Mesenteric fat pad (tissue), 1 donor: ENCODE measurements at regions not wholly inside any gene's neighbourhood (a gene's known extent, or its start where the extent isn't known, plus 50 kb on each side); places are given as distances from the start of the nearest gene placed in this dataset.
"Not testable (repeated sequence)": the region's sequence is repeated elsewhere in the genome, so short reads cannot be mapped to it uniquely, and the experiment has no call there.

Experiments used
- DNase-seq: peaks from one replicate; pipeline ENCODE4 v3.0.0-alpha.2; 2020; ENCODE audit warnings: low spot score
- donor health status: DM: yes; HTN: yes; CAD: no.

- DNase-seq: no peak
Measured at GRCh38 chr14:41096131-41096530, 510.5 kb upstream of the LRFN5 start.

GRCh38 chr14:41087056-41087455 lies 519.6 kb upstream of the LRFN5 start:
- DNase-seq: no peak

- no peak for DNase-seq
Measured at GRCh38 chr14:41073544-41073943, 533.1 kb upstream of the LRFN5 start.

- no peak for DNase-seq
Measured at GRCh38 chr14:41072776-41073175, 533.9 kb upstream of the LRFN5 start.

GRCh38 chr14:41071351-41071750 lies 535.3 kb upstream of the LRFN5 start:
- DNase-seq: no peak

- no peak for DNase-seq
Measured at GRCh38 chr14:41062826-41063225, 543.9 kb upstream of the LRFN5 start.

- DNase-seq: no peak
Measured at GRCh38 chr14:41055589-41055988, 551.1 kb upstream of the LRFN5 start.

- DNase-seq: no peak
Measured at GRCh38 chr14:41051801-41052200, 554.9 kb upstream of the LRFN5 start.

- no peak for DNase-seq
Measured at GRCh38 chr14:41047763-41048162, 558.9 kb upstream of the LRFN5 start.

- no peak for DNase-seq
Measured at GRCh38 chr14:41037388-41037787, 569.3 kb upstream of the LRFN5 start.

- no peak for DNase-seq
Measured at GRCh38 chr14:41034969-41035368, 571.7 kb upstream of the LRFN5 start.

- DNase-seq: no peak
Measured at GRCh38 chr14:41022932-41023331, 583.7 kb upstream of the LRFN5 start.

- DNase-seq: no peak
Measured at GRCh38 chr14:41016213-41016612, 590.5 kb upstream of the LRFN5 start.

- no peak for DNase-seq
Measured at GRCh38 chr14:41000350-41000749, 606.3 kb upstream of the LRFN5 start.

- no peak for DNase-seq
Measured at GRCh38 chr14:40989260-40989659, 617.4 kb upstream of the LRFN5 start.

GRCh38 chr14:40987481-40987880 lies 619.2 kb upstream of the LRFN5 start:
- DNase-seq: no peak

GRCh38 chr14:40986655-40987054 lies 620.0 kb upstream of the LRFN5 start:
- DNase-seq: no peak

GRCh38 chr14:40985584-40985983 lies 621.1 kb upstream of the LRFN5 start:
- no peak for DNase-seq

GRCh38 chr14:40983604-40984003 lies 623.1 kb upstream of the LRFN5 start:
- no peak for DNase-seq

GRCh38 chr14:40981247-40981646 lies 625.4 kb upstream of the LRFN5 start:
- DNase-seq: no peak

- DNase-seq: not testable (repeated sequence)
Measured at GRCh38 chr14:40960257-40960656, 646.4 kb upstream of the LRFN5 start.

- DNase-seq: no peak
Measured at GRCh38 chr14:40955131-40955505, 651.6 kb upstream of the LRFN5 start.

- DNase-seq: not testable (repeated sequence)
Measured at GRCh38 chr14:40954448-40955130, 652.1 kb upstream of the LRFN5 start.

GRCh38 chr14:40944521-40944920 lies 662.2 kb upstream of the LRFN5 start:
- DNase-seq: no peak
